DMS79 treated with DMSO at 0.1 percent for 48 hours (cell line): ENCODE measurements at regions not wholly inside any gene's neighbourhood (a gene's known extent, or its start where the extent isn't known, plus 50 kb on each side); places are given as distances from the start of the nearest gene placed in this dataset.
"Not testable (repeated sequence)": the region's sequence is repeated elsewhere in the genome, so short reads cannot be mapped to it uniquely, and the experiment has no call there.

Experiments
- DNase-seq: peaks from one replicate; lab custom pipeline; 2025; lab: John Stamatoyannopoulos, UW

DNA sequence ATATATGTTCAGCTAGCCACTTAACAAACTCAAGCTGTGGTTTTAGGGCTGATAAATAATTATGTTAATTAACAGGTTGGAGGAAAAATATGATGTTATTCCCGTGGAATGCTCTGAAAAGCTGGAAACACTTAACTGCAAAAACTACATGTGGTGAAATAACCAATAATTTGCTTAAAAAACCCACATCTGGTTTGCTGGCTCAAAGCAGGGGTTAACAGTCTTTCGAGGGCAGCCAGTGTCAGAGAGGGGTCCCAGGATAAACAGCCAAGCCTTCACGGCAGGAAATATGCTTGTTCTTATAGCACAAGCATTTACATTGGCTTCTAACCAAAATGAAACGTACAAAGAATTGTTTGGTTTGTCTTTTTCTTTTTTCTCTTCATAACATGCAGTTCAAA is 254.0 kb upstream of the GAS1 start:
- DNase-seq = no peak

DNA sequence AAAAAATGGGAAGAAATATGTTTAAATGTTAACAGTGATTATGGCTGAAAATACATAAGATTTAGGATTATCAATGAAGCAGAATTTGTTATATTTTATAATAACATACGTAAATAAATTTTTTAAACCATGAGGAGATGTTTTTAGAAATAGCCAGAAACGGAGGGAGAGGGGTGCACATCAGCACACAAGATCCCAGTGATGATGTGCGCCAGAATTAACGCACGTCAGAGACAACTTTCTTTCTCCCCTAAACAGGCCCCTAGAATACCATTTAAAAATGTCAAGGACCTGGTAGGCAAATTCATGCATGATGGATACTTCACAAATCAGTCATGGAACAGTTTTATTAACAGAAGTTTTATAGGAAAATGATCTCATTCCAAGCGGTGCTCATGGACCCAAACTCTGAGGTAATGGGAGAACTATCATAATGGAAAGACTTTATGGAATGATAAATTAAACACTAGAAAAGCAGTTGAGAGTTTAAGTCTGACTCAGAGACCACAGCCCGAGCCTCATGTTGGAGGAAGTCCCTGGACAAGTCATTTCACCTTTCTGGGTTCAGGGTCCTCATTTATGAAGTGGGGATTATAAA is 258.9 kb upstream of the GAS1 start:
- DNase-seq = no peak

DNA sequence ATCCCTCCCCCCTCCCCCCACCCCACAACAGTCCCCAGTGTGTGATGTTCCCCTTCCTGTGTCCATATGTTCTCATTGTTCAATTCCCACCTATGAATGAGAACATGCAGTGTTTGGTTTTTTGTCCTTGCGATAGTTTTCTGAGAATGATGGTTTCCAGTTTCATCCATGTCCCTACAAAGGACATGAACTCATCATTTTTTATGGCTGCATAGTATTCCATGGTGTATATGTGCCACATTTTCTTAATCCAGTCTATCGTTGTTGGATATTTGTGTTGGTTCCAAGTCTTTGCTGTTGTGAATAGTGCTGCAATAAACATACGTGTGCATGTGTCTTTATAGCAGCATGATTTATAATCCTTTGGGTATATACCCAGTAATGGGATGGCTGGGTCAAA is 263.4 kb upstream of the GAS1 start:
- not testable (repeated sequence) for DNase-seq

DNA sequence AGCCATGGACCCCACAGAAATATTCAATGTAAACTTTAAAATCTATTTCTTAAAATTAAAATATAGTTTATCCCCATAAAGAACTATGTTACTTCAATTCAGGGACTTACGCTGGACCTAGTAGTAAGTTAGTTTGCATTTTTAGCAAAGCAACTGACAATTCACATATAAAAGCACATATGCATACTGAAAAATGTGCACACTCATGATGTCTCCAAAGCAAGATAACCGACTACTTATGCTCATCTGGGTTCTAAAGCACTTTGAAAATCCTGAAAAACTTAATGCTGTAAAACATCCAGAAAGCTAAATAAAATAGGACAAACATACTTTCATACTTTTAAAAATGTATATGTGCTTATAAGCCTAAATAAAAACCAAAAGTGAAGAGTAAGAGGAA is 264.4 kb upstream of the GAS1 start:
- DNase-seq = no peak

DNA sequence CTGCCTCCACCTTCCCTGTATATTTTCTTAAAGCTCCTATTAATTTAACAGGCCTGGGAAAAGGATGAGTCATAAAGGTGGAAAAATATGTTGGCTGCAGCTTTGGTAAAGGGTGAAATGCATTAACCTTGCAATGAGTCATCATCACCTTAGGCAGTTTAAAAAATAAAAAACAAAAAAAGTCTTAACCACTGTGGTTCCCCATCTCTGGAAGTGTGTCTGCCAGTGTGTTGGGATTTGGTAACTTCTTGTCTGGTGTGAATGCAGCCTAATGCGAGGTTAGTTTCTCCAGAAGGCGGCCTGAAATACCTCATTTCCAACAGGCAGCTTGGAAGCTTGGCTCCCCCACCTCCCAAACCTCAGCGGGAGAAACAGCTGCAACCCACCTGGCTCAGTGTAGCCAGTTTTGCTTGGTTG is 265.3 kb upstream of the GAS1 start:
- no peak for DNase-seq

DNA sequence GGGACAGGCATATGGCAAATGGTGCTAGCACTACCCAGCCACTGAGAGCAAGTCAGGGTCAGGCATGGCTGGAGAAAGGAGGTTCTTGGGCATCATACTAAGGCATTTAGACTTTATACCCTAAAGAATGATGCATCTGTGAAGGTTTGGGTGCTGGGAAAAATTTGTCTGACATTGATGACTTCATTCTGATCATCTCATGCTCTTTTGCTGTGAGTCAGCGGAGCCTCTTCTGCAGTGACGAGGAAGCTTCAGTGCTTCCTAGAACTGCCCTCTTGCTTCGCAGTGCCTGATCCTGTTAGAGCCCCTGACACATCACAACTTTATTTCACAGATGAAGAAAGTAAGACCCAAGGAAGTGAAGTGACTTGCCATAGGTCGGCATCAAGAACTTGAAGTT is 266.6 kb upstream of the GAS1 start:
- DNase-seq = no peak

DNA sequence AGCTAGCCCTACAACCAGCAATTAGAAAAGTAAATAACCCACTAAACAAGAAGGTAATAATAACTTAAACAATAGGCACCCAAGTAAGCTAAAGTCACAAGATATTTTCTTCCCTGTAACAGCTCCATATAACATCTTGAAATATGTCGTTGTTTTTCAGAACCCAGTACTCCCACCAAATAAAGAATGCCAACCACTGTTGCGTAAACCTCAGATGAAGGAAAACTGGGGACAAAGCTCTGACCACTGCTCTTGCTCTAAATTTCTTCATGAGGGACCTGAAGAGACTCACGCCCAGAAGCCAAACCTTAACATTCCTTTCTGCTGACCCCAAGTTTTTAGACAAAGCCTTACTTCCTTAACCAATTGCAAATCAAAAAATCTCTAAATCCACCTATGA is 267.7 kb upstream of the GAS1 start:
- no peak for DNase-seq

DNA sequence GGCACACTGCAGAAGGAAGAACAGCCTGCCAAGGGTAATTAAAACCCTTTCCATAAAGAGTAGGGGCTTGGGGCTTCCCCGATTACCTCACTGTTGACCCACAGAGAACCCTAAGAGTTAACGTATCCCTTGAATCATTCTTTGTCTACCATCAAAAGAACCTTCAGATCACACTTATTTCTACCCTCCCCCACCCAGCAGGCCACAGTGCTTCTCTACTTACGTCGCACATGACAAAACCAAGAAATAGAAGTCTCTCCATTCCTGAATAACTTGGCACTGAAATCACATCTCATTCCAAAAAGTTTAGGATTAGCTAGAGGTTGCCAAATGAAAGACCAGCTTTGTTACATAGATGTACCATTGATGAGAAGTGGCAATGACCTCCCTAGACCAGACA is 268.7 kb upstream of the GAS1 start:
- DNase-seq = no peak

DNA sequence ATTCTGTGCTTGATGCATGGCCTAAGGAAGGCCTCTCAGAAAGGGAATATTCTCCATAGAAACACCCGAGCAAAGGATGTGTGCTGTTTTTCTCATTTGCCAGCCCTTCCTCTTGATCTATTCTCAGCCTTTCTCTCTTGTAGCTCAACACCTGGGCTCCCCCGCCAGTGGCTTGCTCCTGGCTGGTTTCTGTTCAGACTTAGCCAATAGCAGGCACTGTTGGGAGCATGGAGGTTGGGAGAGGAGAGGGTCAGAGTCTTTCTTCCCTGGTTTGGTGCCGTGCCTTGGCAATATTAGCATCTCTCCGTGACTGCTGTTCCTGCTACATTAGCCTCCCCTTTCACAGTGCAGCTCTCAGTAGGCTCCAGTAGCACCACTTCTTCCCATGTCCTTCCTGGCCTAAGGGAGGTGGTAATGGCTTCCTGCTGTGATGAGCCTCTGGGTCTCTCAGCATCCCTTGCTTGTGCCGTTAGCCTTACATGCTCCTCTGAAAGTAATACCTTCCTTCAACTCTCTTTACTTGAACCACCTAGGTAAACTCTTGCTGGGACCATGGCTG is 269.7 kb upstream of the GAS1 start:
- DNase-seq = no peak

DNA sequence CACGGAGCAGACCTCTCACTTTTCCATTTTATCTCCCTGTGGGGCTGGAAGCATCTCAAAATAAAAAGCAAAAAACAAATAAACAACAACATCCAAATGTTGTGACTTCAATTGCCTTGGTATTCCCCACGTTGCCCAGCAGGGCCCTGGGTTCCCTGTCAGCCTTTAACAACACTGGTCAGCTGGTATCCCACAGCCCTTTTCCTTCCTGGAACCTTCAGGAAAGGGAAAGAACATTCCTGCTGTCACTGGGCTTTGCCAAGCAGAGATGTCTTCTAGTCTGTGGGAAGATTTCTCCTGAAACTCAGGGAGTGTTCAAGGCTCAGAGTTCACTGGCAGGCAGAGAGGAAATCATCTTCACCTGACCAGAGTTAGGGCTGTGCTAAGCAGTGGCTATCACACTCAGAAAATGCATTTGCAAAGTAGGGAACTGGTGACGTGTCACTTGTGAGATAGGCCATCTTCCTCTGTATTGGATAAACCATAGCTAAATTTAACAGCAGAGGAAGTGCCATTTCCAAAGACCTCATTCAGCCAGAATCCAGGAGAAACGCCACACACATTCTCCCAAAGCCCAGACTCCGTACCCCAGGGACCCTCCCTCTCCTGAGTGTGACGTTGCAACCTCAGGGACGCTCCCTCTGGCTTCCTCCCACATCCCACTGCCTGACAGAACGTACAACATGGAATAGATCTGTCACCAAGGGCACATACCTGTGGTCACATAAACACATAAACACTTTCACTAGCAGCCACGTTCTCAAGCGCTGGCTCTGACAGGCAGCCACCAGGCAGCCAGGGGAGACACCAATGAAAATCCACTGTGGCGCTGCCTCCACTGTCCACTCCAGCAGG is 274.0 kb upstream of the DAPK1 start:
- DNase-seq = no peak

DNA sequence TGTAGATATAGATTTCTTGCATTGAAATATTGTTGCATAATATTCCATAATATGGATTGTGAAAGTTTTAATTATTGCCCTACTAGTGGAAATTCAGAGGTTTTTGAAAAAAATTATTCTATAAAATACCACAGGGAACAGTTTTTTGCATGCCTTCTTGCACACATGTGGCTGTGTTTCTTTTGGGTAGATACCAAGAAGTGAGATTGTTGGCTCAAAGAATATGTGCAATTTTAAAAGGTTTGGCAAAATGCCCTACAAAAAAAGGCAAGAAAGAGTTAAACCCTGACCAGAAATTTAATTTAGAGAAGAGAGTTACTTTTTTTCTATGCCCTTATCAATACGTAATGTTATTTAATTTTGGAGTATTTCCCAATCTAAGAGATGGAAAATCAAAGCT is 270.8 kb upstream of the DAPK1 start:
- DNase-seq = no peak

DNA sequence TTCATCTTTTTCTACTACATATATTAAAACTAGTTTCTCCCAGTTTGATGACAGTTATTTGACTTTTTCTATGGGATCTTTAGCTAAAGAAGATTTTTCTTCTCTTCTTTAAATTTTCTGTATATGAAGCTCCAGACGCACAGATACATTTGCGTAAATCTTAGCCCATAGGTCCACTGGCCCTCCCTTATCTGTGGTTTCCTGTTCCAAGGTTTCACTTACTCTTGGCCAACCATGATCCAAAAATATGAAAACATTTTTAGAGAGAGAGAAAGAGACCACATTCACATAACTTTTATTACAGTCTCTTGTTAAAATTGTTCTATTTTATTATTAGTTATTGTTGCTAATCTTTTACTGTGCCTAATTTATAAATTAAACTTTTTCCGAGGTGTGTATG is 270.2 kb upstream of the DAPK1 start:
- DNase-seq = no peak

DNA sequence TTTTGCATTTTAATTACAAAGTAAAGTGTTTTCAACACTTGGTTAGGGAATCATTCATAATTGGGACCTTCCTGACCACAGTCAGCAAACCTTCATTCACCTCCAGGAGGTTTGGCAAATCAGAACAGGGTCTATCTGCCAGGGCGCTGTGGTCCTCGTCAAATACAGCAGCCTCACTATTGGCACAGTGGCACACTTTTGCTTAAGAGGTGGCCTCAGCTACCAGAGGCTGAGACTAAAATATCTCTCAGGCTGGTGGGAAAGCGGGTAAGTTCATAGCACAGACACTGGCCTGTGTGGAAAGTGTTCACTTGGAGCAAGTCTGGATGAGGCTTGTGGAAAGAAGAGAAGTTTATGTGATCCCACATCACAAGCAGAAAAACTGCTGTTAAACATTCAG is 268.6 kb upstream of the DAPK1 start:
- DNase-seq = no peak

DNA sequence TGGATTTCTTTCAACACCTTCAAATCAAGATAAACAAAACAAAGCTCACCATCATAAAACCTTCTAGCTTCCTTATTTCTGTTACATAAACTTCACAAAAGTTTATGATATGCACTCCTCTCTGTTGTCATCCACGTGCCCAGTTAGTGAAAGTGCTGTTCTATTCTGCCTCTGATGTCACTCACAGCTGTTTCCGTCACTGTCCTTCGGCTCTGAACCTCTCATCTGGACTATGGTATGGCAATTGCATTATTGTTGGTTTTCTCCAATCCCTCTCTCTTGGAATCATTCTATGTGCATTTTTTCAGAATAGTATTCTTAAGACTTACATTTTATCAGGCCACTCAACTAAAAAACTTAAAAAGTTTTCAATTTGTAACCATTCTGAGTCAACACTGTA is 264.2 kb upstream of the DAPK1 start:
- no peak for DNase-seq

DNA sequence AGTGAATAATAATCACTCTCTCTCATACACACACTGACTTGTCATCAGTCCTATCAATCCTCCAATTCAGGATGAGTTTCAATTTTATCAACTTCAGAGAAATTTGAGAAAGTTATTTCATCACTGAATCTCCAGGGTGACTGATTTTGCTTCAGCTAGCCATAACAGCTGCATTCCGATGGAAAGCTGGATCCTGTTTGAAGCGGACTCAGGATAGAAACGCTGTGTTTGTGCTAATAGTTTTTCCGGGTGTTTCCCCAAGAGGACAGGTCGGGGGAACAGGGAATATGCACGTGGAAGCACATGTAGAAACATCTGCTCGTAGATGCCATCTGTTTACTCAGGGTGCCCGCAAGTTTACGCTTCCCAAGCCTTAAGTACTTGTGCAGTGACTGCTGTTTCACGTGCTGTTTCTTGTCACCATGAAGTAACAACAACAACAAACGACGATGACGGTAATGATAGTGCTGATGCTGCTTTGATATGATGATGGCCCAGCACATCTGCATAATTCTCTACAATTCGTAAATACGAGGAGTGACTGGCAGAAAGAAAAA is 263.7 kb upstream of the DAPK1 start:
- DNase-seq = no peak

DNA sequence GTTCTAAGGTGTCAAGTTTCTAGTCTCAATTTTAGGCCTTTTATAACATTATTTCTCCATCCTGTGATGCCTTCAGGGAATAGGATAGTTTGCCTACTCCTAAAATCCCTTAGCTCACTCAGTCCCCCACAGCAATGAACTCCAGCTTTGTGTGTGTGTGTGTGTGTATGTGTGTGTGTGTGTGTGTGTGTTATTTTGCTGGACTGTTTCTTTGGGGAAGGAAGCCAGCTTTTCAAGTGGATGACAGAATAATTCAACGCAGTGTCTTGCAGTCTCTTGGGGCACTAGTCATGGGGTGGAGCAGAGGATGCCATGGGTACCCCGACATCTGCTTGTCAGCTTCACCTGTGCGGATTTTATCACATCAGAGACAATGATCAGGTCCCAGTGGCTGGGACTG is 262.8 kb upstream of the DAPK1 start:
- DNase-seq = no peak

DNA sequence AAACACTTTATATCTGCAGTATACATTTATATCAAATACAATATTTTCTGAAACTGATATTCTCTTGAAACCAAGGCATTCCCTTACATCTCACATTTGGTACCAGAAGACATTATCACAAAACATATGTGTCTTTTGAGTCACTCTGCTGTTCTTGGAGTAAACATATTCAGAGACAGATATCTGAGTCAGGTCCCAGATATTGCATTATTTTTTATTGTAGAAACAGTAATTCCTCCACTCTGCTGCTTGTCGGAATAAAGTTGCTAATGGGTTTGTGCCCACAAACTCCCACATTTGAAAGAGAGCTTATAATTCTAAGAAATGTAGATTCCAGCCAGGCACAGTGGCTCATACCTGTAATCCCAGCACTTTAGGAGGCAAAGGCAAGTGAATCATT is 261.1 kb upstream of the DAPK1 start:
- DNase-seq = no peak

DNA sequence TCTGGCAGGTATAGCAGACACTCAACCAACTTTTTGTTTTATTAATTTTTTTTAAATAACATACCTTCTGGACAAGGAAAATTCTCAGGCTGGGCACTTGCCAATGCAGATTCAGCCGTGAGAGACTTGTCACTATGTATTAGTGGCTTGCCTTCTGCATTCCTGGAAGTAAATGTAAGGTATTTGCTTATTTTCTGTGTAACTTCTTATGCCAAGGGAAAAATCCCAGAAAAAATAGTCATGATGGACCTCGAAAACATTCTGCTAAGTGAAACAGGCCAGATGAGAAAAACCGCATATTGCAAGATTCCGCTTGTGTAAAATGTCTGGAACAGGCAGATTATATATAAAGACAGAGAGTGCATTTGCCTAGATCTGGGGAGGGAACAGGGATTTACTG is 260.3 kb upstream of the DAPK1 start:
- no peak for DNase-seq

DNA sequence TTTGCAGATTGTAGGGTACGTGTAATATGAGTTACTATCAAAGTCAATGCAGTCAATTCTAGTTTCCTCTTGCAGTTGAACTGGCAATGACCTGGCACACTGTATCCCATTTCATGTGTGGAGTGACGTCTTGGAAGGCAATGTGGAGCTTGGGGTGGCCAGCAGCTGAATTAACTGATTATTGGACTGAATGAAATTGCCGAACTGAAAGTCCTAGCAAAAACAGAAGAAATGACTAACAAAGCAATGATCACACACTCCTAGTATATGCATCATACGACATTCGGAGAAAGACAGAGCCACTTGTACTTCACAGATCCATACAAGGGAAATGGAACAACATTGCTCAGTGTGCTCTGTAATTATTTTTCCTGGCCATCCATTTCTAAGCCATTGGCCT is 259.1 kb upstream of the DAPK1 start:
- DNase-seq = no peak

DNA sequence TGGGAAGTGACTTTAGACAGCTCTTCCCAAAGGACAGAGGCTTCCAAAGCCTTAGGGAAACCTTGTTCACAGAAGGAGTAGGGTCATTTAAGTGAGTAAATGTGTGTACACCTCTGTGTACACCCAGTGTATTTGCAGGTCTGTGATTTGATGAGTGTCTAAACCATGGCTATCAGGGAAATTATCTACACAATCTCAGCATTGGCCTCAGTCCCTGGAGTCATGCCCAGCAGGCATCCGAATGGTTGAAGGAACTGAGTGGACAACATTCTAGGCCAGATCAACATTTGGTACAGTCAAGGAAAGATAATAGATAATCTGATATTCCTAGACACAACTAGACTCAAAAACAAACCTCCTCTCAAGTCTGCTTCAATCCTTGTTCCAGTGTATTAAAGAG is 258.4 kb upstream of the DAPK1 start:
- no peak for DNase-seq

DNA sequence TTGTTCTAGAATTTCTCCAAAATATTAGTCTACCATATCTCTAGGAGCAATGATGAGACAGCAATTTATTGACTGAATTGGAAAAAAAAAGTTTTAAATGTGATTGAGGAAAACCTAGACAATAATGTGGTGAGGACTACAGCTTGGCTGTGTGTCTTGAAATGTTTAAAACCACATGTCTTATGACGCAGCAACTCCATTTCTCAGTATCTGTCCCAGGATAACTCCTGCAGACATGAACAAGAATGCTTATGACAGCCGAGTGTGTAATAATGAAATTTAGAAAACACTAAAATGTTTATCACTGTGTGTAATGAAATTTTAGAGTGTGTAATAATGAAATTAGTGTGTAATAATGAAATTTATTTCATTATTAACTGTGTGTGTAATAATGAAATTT is 254.1 kb upstream of the DAPK1 start:
- DNase-seq = no peak

DNA sequence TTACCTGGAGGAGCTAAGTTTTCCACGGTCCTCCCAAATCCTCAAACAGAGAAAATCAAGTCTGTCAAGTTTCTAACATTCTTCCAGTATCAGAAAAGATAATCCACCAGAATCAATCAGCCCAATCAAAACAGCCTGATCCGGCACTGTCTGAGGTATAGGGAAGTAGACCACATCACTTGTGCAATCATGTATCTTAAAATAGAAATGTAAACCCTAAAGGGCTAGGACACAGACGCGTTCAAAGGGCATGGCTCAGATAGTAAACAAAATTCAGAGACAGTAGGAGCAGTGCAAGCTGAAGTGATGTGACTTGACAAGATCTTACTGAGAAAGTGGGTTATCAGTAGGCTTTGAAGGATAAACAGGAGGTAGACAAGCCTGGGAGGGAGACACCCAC is 252.4 kb upstream of the DAPK1 start:
- DNase-seq = no peak

DNA sequence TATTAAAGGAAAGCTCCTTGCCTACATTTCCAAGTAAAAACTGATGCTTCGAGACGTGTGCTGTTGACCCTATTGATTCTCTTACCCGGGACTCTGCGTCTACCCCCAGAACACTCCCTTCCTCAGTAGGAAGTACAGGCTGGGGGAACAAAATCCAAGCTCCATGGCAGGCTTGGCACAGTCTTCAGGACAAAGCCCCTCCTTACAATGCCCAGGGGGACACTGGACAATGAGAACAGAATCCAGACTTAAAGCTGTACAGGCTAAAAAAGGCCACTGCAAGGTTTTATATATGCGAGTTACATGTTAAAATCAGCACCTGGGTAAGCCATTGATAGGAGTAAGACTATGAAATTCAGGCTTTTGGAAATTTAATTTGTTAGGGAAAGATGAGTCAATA is 250.6 kb upstream of the DAPK1 start:
- no peak for DNase-seq
